ENCODE measurements at regions not wholly inside any gene's neighbourhood (a gene's known extent, or its start where the extent isn't known, plus 50 kb on each side); places are given as distances from the start of the nearest gene placed in this dataset.
A peak's percentile ranks its signal among the peaks of the same experiment; 100 is the strongest.

- peak overlapping the region in 1 of 4 donors; percentile 21 for H3K27ac ChIP-seq
- H3K4me1 ChIP-seq: no peaks in the 10 kb centered on the region
- no peak for TF ChIP-seq POLR2A (IDR thresholded peaks at IDR 0.05)
- no peak for TF ChIP-seq CTCF (IDR thresholded peaks at IDR 0.05)
- H3K4me3 ChIP-seq: no peak overlapping the region
- H3K36me3 ChIP-seq: no peaks in the 10 kb centered on the region
- intact Hi-C loops (cut with DNase I): no loop called here
- H3K27me3 ChIP-seq: no peaks in the 10 kb centered on the region
- no peaks in the 10 kb centered on the region for H3K9me3 ChIP-seq
- 88 to 94% methylated on average over 8 of the region's 8 CpGs for WGBS, 2 donors
- no peak for DNase-seq
Measured at GRCh38 chr16:79543219-79543618, 57.3 kb downstream of the MAF start.

GRCh38 chr16:79542237-79542774 lies 58.2 kb downstream of the MAF start:
- peak overlapping the region in 1 of 4 donors; percentile 2 for H3K27ac ChIP-seq
- no peaks in the 10 kb centered on the region for H3K36me3 ChIP-seq
- TF ChIP-seq CTCF (IDR thresholded peaks at IDR 0.05): no peak
- TF ChIP-seq POLR2A (IDR thresholded peaks at IDR 0.05): no peak
- no peaks in the 10 kb centered on the region for H3K27me3 ChIP-seq
- H3K4me3 ChIP-seq: no peak overlapping the region
- no peak for DNase-seq
- 66 to 71% methylated on average over 10 to 11 of the region's 11 CpGs for WGBS, 2 donors
- intact Hi-C loops (cut with DNase I): no loop called here
- no peaks in the 10 kb centered on the region for H3K4me1 ChIP-seq
- H3K9me3 ChIP-seq: no peaks in the 10 kb centered on the region

GRCh38 chr16:79540825-79541595 lies 59.5 kb downstream of the MAF start:
- WGBS, 2 donors: 92 to 95% methylated on average over 15 of the region's 15 CpGs
- H3K9me3 ChIP-seq: no peaks in the 10 kb centered on the region
- H3K4me3 ChIP-seq: no peak overlapping the region
- intact Hi-C loops (cut with DNase I): no loop called here
- no peaks in the 10 kb centered on the region for H3K4me1 ChIP-seq
- no peak for DNase-seq
- H3K27ac ChIP-seq: no peak overlapping the region
- H3K36me3 ChIP-seq: no peaks in the 10 kb centered on the region
- TF ChIP-seq POLR2A (IDR thresholded peaks at IDR 0.05) (no peak), CTCF (IDR thresholded peaks at IDR 0.05) (no peak)
- no peaks in the 10 kb centered on the region for H3K27me3 ChIP-seq

- H3K9me3 ChIP-seq: no peaks in the 10 kb centered on the region
- no peaks in the 10 kb centered on the region for H3K36me3 ChIP-seq
- no peaks in the 10 kb centered on the region for H3K4me1 ChIP-seq
- WGBS, 2 donors: 85 to 94% methylated on average over 5 to 6 of the region's 6 CpGs
- H3K27ac ChIP-seq: no peak overlapping the region
- DNase-seq: no peak
- H3K4me3 ChIP-seq: no peak overlapping the region
- no peaks in the 10 kb centered on the region for H3K27me3 ChIP-seq
- TF ChIP-seq POLR2A (IDR thresholded peaks at IDR 0.05) (no peak), CTCF (IDR thresholded peaks at IDR 0.05) (no peak)
- intact Hi-C loops (cut with DNase I): no loop called here
Measured at GRCh38 chr16:79537584-79537983, 63.0 kb downstream of the MAF start.

- no peak for DNase-seq
- Histone ChIP-seq H3K27me3 (no peaks in the 10 kb centered on the region), H3K9me3 (no peaks in the 10 kb centered on the region), H3K36me3 (no peaks in the 10 kb centered on the region), H3K4me3 (no peak overlapping the region), H3K4me1 (no peaks in the 10 kb centered on the region), H3K27ac (no peak overlapping the region)
- 74 to 86% methylated on average over 4 of the region's 4 CpGs for WGBS, 2 donors
- intact Hi-C loops (cut with DNase I): no loop called here
- TF ChIP-seq POLR2A (IDR thresholded peaks at IDR 0.05): no peak
Measured at GRCh38 chr16:79536958-79537357, 63.6 kb downstream of the MAF start.

All from esophagus squamous epithelium (tissue), 5 donors.